Natural killer cell (primary cell): ENCODE measurements at regions not wholly inside any gene's neighbourhood (a gene's known extent, or its start where the extent isn't known, plus 50 kb on each side); places are given as distances from the start of the nearest gene placed in this dataset.

Experiments
- ATAC-seq, 3 donors: fragments of 150-1000 bp in 2 of 3; fragments of 200-7000 bp in 1 of 3; cut with Tn5 transposase; 1 replicate in 1 of 3; 2 replicates in 2 of 3; pipeline ENCODE4 v1.10.0; 2021; ENCODE audit warnings: mild to moderate bottlenecking in 2 of 3, moderate library complexity in 2 of 3
- DNase-seq, 2 donors: peaks; one replicate each; pipeline versions ENCODE4 v3.0.0 to v3.0.0-alpha.2; 2013 to 2021; ENCODE audit warnings: mixed read lengths in 1 of 2
- H3K27ac ChIP-seq: one replicate; pipeline ENCODE4 v1.5.1; 2013; ENCODE audit warnings: mild to moderate bottlenecking, low read length
- H3K27me3 ChIP-seq: one replicate; pipeline ENCODE4 v1.6.1; 2013; ENCODE audit warnings: low read length; ENCODE audit not compliant: control insufficient read depth, insufficient read depth
- H3K36me3 ChIP-seq: one replicate; pipeline ENCODE4 v1.6.1; 2013; ENCODE audit warnings: low read length; ENCODE audit not compliant: control insufficient read depth, insufficient read depth
- H3K4me1 ChIP-seq: one replicate; pipeline ENCODE4 v1.6.1; 2013; ENCODE audit warnings: low read length; ENCODE audit not compliant: control insufficient read depth, insufficient read depth
- H3K4me3 ChIP-seq: one replicate; pipeline ENCODE4 v1.5.1; 2013; ENCODE audit warnings: low read length
- H3K9me3 ChIP-seq: one replicate; pipeline ENCODE4 v1.6.1; 2013; ENCODE audit warnings: low read length; ENCODE audit not compliant: control insufficient read depth, insufficient read depth
- H3K27ac Mint-ChIP-seq, 2 donors: one replicate each; pipeline ENCODE4 v1.8.0; 2022; ENCODE audit warnings: mild to moderate bottlenecking in 2 of 2, mixed read lengths in 2 of 2, moderate library complexity in 1 of 2
- H3K27me3 Mint-ChIP-seq, 2 donors: one replicate each; pipeline ENCODE4 v1.8.0; 2022; ENCODE audit warnings: low read depth in 2 of 2, mixed read lengths in 2 of 2
- H3K36me3 Mint-ChIP-seq: one replicate; pipeline ENCODE4 v1.8.0; 2022; ENCODE audit warnings: mixed read lengths
- H3K4me1 Mint-ChIP-seq, 2 donors: one replicate each; pipeline ENCODE4 v1.8.0; 2022; ENCODE audit warnings: mixed read lengths in 2 of 2
- H3K4me3 Mint-ChIP-seq: one replicate; pipeline ENCODE4 v1.8.0; 2022; ENCODE audit warnings: mild to moderate bottlenecking, moderate library complexity, mixed read lengths
- H3K9me3 Mint-ChIP-seq, 2 donors: one replicate each; pipeline ENCODE4 v1.8.0; 2022; ENCODE audit warnings: mixed read lengths in 2 of 2
- CTCF ChIP-seq: fragments of 200-600 bp; IDR thresholded peaks from one replicate; pipeline ENCODE4 v1.8.0; 2022; ENCODE audit warnings: antibody characterized with exemption
- whole genome bisulfite sequencing: methylation state at CpG from one replicate; pipeline ENCODE4 v1.1.7; 2013; ENCODE audit warnings: missing lambda C conversion rate; ENCODE audit not compliant: insufficient coverage; 5-methylcytosine and 5-hydroxymethylcytosine counted together
- intact Hi-C: fragments of 100-400 bp; cut with micrococcal nuclease; formaldehyde crosslinking; loops from one replicate; pipeline ENCODE4 v1.14.2; 2022

GRCh38 chr3:135448520-135448919, 517.0 kb upstream of the PPP2R3A start:
- no peaks in the 10 kb centered on the region for H3K4me1 ChIP-seq
- Mint-ChIP-seq H3K27me3 (no peaks in the 10 kb centered on the region), H3K36me3 (no peaks in the 10 kb centered on the region), H3K27ac (no peak overlapping the region), H3K4me3 (no peak overlapping the region), H3K4me1 (no peaks in the 10 kb centered on the region), H3K9me3 (peaks cover 3 to 4% of the 10 kb centered on the region in 2 donors)
- H3K9me3 ChIP-seq = no peaks in the 10 kb centered on the region
- intact Hi-C loops = no loop called here
- ATAC-seq (no peak), DNase-seq (no peak)
- no peaks in the 10 kb centered on the region for H3K27me3 ChIP-seq
- no peak overlapping the region for H3K4me3 ChIP-seq
- no peaks in the 10 kb centered on the region for H3K36me3 ChIP-seq
- TF ChIP-seq CTCF = no peak
- H3K27ac ChIP-seq = no peak overlapping the region

GRCh38 chr3:135449046-135449445, 516.5 kb upstream of the PPP2R3A start:
- Histone ChIP-seq H3K9me3 (no peaks in the 10 kb centered on the region), H3K4me1 (no peaks in the 10 kb centered on the region), H3K36me3 (no peaks in the 10 kb centered on the region), H3K27ac (no peak overlapping the region), H3K4me3 (no peak overlapping the region), H3K27me3 (no peaks in the 10 kb centered on the region)
- ATAC-seq = no peak
- no peaks in the 10 kb centered on the region for H3K36me3 Mint-ChIP-seq
- no peaks in the 10 kb centered on the region for H3K4me1 Mint-ChIP-seq
- intact Hi-C loops = no loop called here
- no peak for DNase-seq
- WGBS = 67% methylated on average over 1 of the region's 1 CpG
- H3K9me3 Mint-ChIP-seq = peaks cover 3 to 7% of the 10 kb centered on the region in 2 donors
- H3K27me3 Mint-ChIP-seq = no peaks in the 10 kb centered on the region
- H3K4me3 Mint-ChIP-seq = no peak overlapping the region
- no peak for TF ChIP-seq CTCF
- no peak overlapping the region for H3K27ac Mint-ChIP-seq

- peaks cover 6 to 8% of the 10 kb centered on the region in 2 donors for H3K9me3 Mint-ChIP-seq
- 81% methylated on average over 2 of the region's 2 CpGs for WGBS
These were observed 514.3 kb upstream of the PPP2R3A start for GRCh38 chr3:135451037-135451785.

More at GRCh38 chr3:135451037-135451785, 514.3 kb upstream of the PPP2R3A start:
- H3K9me3 ChIP-seq = no peaks in the 10 kb centered on the region
- intact Hi-C loops = no loop called here
- no peaks in the 10 kb centered on the region for H3K27me3 Mint-ChIP-seq
- no peak for TF ChIP-seq CTCF
- no peak overlapping the region for H3K4me3 Mint-ChIP-seq
- no peaks in the 10 kb centered on the region for H3K4me1 ChIP-seq
- no peak overlapping the region for H3K27ac Mint-ChIP-seq
- DNase-seq = no peak
- no peaks in the 10 kb centered on the region for H3K4me1 Mint-ChIP-seq
- no peaks in the 10 kb centered on the region for H3K36me3 ChIP-seq
- H3K27ac ChIP-seq = no peak overlapping the region
- no peaks in the 10 kb centered on the region for H3K27me3 ChIP-seq
- ATAC-seq = no peak
- no peaks in the 10 kb centered on the region for H3K36me3 Mint-ChIP-seq
- H3K4me3 ChIP-seq = no peak overlapping the region
